ENCODE measurements at regions not wholly inside any gene's neighbourhood (a gene's known extent, or its start where the extent isn't known, plus 50 kb on each side); places are given as distances from the start of the nearest gene placed in this dataset.

- TF ChIP-seq TAF1 (IDR thresholded peaks at IDR 0.05; ENCODE audit: low read depth) (no peak), NFIC (IDR thresholded peaks at IDR 0.05) (no peak), TEAD4 (IDR thresholded peaks at IDR 0.05) (no peak), RAD21 (IDR thresholded peaks at IDR 0.05; ENCODE audit: low read depth) (no peak), TCF12 (IDR thresholded peaks at IDR 0.05; ENCODE audit: low read depth) (no peak), ZBTB7A (IDR thresholded peaks at IDR 0.05; ENCODE audit: low read depth) (no peak), MAX (IDR thresholded peaks at IDR 0.05) (no peak), CEBPB (IDR thresholded peaks at IDR 0.05) (no peak)
Observed at GRCh38 chr12:94790825-94791224, 140.5 kb upstream of the TMCC3 start.

GRCh38 chr12:94790370-94790769 is 140.0 kb upstream of the TMCC3 start:
- TF ChIP-seq EGR1 (IDR thresholded peaks at IDR 0.05) (no peak), USF1 (IDR thresholded peaks at IDR 0.05) (no peak), FOXM1 (IDR thresholded peaks at IDR 0.05; ENCODE audit: borderline replicate concordance, low read depth) (no peak), TEAD4 (IDR thresholded peaks at IDR 0.05) (no peak), EP300 (IDR thresholded peaks at IDR 0.05; ENCODE audit: borderline replicate concordance) (no peak), TCF12 (IDR thresholded peaks at IDR 0.05; ENCODE audit: low read depth) (no peak), CREB1 (IDR thresholded peaks at IDR 0.05; ENCODE audit: low read depth) (no peak), MAX (IDR thresholded peaks at IDR 0.05) (no peak), RAD21 (IDR thresholded peaks at IDR 0.05; ENCODE audit: low read depth) (no peak), TAF1 (IDR thresholded peaks at IDR 0.05; ENCODE audit: low read depth) (no peak), NFIC (IDR thresholded peaks at IDR 0.05) (no peak), CEBPB (IDR thresholded peaks at IDR 0.05) (no peak), YY1 (IDR thresholded peaks at IDR 0.05; ENCODE audit: low read depth) (no peak), ZBTB7A (IDR thresholded peaks at IDR 0.05; ENCODE audit: low read depth) (no peak), REST (IDR thresholded peaks at IDR 0.05; ENCODE audit: low read depth) (no peak)

- TF ChIP-seq USF1 (IDR thresholded peaks at IDR 0.05): no peak
Observed at GRCh38 chr12:94789510-94790225, 139.3 kb upstream of the TMCC3 start.

GRCh38 chr12:94788298-94788697 is 137.9 kb upstream of the TMCC3 start:
- TF ChIP-seq TEAD4 (IDR thresholded peaks at IDR 0.05) (no peak), ZBTB7A (IDR thresholded peaks at IDR 0.05; ENCODE audit: low read depth) (no peak), TAF1 (IDR thresholded peaks at IDR 0.05; ENCODE audit: low read depth) (no peak), MAX (IDR thresholded peaks at IDR 0.05) (no peak), RAD21 (IDR thresholded peaks at IDR 0.05; ENCODE audit: low read depth) (no peak), USF1 (IDR thresholded peaks at IDR 0.05) (no peak), NFIC (IDR thresholded peaks at IDR 0.05) (no peak), REST (IDR thresholded peaks at IDR 0.05; ENCODE audit: low read depth) (no peak), YY1 (IDR thresholded peaks at IDR 0.05; ENCODE audit: low read depth) (no peak), CREB1 (IDR thresholded peaks at IDR 0.05; ENCODE audit: low read depth) (no peak), TCF12 (IDR thresholded peaks at IDR 0.05; ENCODE audit: low read depth) (no peak), EP300 (IDR thresholded peaks at IDR 0.05; ENCODE audit: borderline replicate concordance) (no peak), EGR1 (IDR thresholded peaks at IDR 0.05) (no peak), CEBPB (IDR thresholded peaks at IDR 0.05) (no peak), FOXM1 (IDR thresholded peaks at IDR 0.05; ENCODE audit: borderline replicate concordance, low read depth) (no peak)

GRCh38 chr12:94786906-94787305 is 136.5 kb upstream of the TMCC3 start:
- TF ChIP-seq CEBPB (IDR thresholded peaks at IDR 0.05) (no peak), REST (IDR thresholded peaks at IDR 0.05; ENCODE audit: low read depth) (no peak), FOXM1 (IDR thresholded peaks at IDR 0.05; ENCODE audit: borderline replicate concordance, low read depth) (no peak), YY1 (IDR thresholded peaks at IDR 0.05; ENCODE audit: low read depth) (no peak), RAD21 (IDR thresholded peaks at IDR 0.05; ENCODE audit: low read depth) (no peak), ZBTB7A (IDR thresholded peaks at IDR 0.05; ENCODE audit: low read depth) (no peak), EGR1 (IDR thresholded peaks at IDR 0.05) (no peak), USF1 (IDR thresholded peaks at IDR 0.05) (no peak), NFIC (IDR thresholded peaks at IDR 0.05) (no peak), MAX (IDR thresholded peaks at IDR 0.05) (no peak), TEAD4 (IDR thresholded peaks at IDR 0.05) (no peak), EP300 (IDR thresholded peaks at IDR 0.05; ENCODE audit: borderline replicate concordance) (no peak), CREB1 (IDR thresholded peaks at IDR 0.05; ENCODE audit: low read depth) (no peak)

Measured in Ishikawa (cell line).